ENCODE measurements at regions not wholly inside any gene's neighbourhood (a gene's known extent, or its start where the extent isn't known, plus 50 kb on each side); places are given as distances from the start of the nearest gene placed in this dataset.

DNA sequence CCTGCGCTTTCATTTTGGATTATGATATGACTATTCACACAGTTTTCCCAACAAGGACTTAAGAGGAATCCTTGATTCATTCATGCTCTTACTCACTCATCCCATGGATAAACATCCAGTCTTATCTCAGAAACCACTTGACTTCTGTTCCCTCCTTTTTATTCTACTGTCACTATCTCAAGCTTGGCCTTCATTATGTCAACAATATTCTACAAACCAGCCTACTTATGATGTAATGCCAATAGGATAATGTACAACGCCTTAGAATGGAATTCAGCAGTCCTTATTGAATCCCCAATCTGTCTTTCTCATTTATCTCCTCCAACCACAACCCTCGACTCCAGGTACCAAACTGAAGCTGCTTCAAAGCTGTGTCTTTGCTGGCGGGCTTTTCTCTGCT lies 448.5 kb downstream of the PDZRN4 start:
- in situ Hi-C loops (cut with MboI; ENCODE audit: low sequenced_read_pairs, unreplicated experiment): no loop called here
- DNase-seq (ENCODE audit: low spot score): no peak
- no peak for TF ChIP-seq CTCF (IDR thresholded peaks at IDR 0.05; ENCODE audit: borderline replicate concordance, control extremely low read depth, extremely low read depth, insufficient read depth, missing control alignments)

DNA sequence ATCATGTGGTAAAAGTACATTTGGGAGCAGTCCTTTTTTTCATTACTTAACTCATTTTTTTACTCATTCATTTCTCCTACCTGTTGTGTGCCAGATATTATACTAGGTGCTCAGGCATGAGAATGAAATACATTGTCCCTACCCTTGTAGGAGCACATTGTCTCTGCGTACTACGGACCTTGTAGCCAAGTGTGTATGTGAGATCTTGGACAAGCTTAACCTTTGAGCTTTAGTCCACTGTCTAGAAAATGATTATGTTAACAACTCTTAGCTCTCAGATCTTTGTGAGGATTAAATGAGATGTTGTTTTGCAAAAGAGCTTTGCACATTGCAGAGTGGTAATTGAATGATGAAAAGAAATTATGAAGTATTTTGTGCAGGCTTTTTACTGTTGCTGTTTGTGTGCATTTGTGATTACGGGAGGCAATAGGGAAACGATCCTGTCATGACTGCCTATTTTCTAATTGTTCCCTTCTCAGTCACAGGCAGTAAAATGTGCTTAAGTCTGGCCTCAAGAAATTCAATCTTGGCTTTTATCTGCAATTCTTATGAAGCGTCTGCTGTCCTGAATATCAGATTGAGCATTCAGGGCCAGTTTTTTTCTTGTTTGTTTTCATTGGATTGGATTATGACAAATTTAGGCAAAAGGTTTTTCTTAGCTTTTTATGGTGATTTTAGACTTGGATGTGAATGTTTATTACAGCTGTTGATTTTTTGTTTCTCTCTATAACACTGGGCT lies 447.7 kb downstream of the PDZRN4 start:
- no peak for DNase-seq (ENCODE audit: low spot score)
- in situ Hi-C loops (cut with MboI; ENCODE audit: low sequenced_read_pairs, unreplicated experiment): no loop called here
- no peak for TF ChIP-seq CTCF (IDR thresholded peaks at IDR 0.05; ENCODE audit: borderline replicate concordance, control extremely low read depth, extremely low read depth, insufficient read depth, missing control alignments)

DNA sequence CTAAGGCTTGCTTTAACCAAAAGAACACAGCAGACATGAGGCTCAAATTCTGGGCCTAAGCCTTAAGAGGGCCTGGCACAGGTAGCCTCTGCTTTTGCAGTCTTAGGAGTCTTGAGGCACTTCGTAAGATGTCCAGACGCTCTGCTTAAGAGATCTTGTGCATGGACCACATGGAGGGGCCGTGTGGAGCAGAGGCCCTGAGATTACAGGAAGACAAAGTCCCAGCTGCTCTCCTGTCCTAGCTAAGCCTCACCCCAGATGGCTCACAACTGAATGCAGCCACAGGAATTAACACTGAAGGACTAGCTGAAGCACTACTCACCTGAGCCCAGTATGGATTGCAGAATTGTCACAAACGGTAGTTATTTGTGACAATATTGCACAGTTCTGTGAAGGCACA lies 446.0 kb downstream of the PDZRN4 start:
- TF ChIP-seq CTCF (IDR thresholded peaks at IDR 0.05; ENCODE audit: borderline replicate concordance, control extremely low read depth, extremely low read depth, insufficient read depth, missing control alignments): no peak
- DNase-seq (ENCODE audit: low spot score): no peak
- in situ Hi-C loops (cut with MboI; ENCODE audit: low sequenced_read_pairs, unreplicated experiment): no loop called here

DNA sequence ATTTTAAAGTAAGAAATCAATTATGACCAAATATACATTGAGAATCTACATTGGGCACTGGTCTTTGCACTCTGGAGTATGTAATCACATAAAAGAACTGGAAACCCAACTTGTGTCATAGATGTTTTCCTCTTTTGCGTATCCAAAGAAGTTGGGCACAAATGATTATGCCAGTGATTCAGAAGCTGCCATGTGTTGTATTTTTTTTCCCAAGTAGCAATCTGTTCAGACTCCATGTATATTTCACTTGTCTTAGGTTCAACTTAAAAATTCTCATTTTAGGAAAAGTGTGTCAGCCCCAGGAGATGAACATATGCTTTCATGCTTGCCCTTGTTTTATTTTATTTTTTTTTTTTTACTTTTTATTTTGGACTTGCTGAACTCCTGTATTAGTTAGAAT lies 441.5 kb downstream of the PDZRN4 start:
- in situ Hi-C loops (cut with MboI; ENCODE audit: low sequenced_read_pairs, unreplicated experiment): no loop called here
- TF ChIP-seq CTCF (IDR thresholded peaks at IDR 0.05; ENCODE audit: borderline replicate concordance, control extremely low read depth, extremely low read depth, insufficient read depth, missing control alignments): no peak

GRCh38 chr12:41627476-41627875 lies 439.4 kb downstream of the PDZRN4 start:
- TF ChIP-seq CTCF (IDR thresholded peaks at IDR 0.05; ENCODE audit: borderline replicate concordance, control extremely low read depth, extremely low read depth, insufficient read depth, missing control alignments): no peak
- in situ Hi-C loops (cut with MboI; ENCODE audit: low sequenced_read_pairs, unreplicated experiment): no loop called here
- DNase-seq (ENCODE audit: low spot score): no peak

More for the DNA sequence above, 441.5 kb downstream of the PDZRN4 start:
- no peak for DNase-seq (ENCODE audit: low spot score)

- in situ Hi-C loops (cut with MboI; ENCODE audit: low sequenced_read_pairs, unreplicated experiment): no loop called here
- TF ChIP-seq CTCF (IDR thresholded peaks at IDR 0.05; ENCODE audit: borderline replicate concordance, control extremely low read depth, extremely low read depth, insufficient read depth, missing control alignments): no peak
- DNase-seq (ENCODE audit: low spot score): no peak
Measured at GRCh38 chr12:41624571-41624970, 436.5 kb downstream of the PDZRN4 start.

Data from GM13976 (cell line).